ENCODE measurements at regions not wholly inside any gene's neighbourhood (a gene's known extent, or its start where the extent isn't known, plus 50 kb on each side); places are given as distances from the start of the nearest gene placed in this dataset.
A peak's percentile ranks its signal among the peaks of the same experiment; 100 is the strongest.
"Not testable (repeated sequence)": the region's sequence is repeated elsewhere in the genome, so short reads cannot be mapped to it uniquely, and the experiment has no call there.

- DNase-seq: no peak
These were observed 50.4 kb upstream of the CACUL1 start for GRCh38 chr10:118805146-118805545.

- no peak for DNase-seq
These were observed 52.9 kb upstream of the CACUL1 start for GRCh38 chr10:118807512-118808305.

- no peak for DNase-seq
These were observed 54.0 kb upstream of the CACUL1 start for GRCh38 chr10:118808601-118809356.

- DNase-seq: peak; percentile 13 to 22
These were observed 54.8 kb upstream of the CACUL1 start for GRCh38 chr10:118809357-118810220.

- DNase-seq: no peak
These were observed 56.2 kb upstream of the CACUL1 start for GRCh38 chr10:118810796-118811505.

GRCh38 chr10:118811675-118812392 is 57.1 kb upstream of the CACUL1 start:
- no peak for DNase-seq

GRCh38 chr10:118812393-118812740 is 57.6 kb upstream of the CACUL1 start:
- DNase-seq: no peak

- DNase-seq: not testable (repeated sequence)
These were observed 58.2 kb upstream of the CACUL1 start for GRCh38 chr10:118813001-118813400.

- DNase-seq: no peak
These were observed 61.9 kb upstream of the CACUL1 start for GRCh38 chr10:118816471-118817168.

GRCh38 chr10:118817328-118818068 is 62.7 kb upstream of the CACUL1 start:
- DNase-seq: no peak

- no peak for DNase-seq
These were observed 64.0 kb upstream of the CACUL1 start for GRCh38 chr10:118818621-118819221.

GRCh38 chr10:118820326-118821116 is 65.8 kb upstream of the CACUL1 start:
- DNase-seq: no peak

- DNase-seq: no peak
These were observed 68.6 kb upstream of the CACUL1 start for GRCh38 chr10:118823256-118823907.

- no peak for DNase-seq
These were observed 72.3 kb upstream of the CACUL1 start for GRCh38 chr10:118827053-118827452.

- DNase-seq: no peak
These were observed 72.8 kb upstream of the CACUL1 start for GRCh38 chr10:118827466-118828155.

- peak; percentile 86 to 94 for DNase-seq
These were observed 77.5 kb upstream of the CACUL1 start for GRCh38 chr10:118832241-118832651.

GRCh38 chr10:118834370-118834769 is 79.6 kb upstream of the CACUL1 start:
- DNase-seq: not testable (repeated sequence)

All from inflammatory macrophage treated with lipopolysaccharide for 1 hour (primary cell).